Psoas muscle (tissue), 7 donors: ENCODE measurements at regions not wholly inside any gene's neighbourhood (a gene's known extent, or its start where the extent isn't known, plus 50 kb on each side); places are given as distances from the start of the nearest gene placed in this dataset.
"Not testable (repeated sequence)": the region's sequence is repeated elsewhere in the genome, so short reads cannot be mapped to it uniquely, and the experiment has no call there.

Experiments used
- ATAC-seq, 4 donors: fragments of 200-7000 bp; cut with Tn5 transposase; one replicate each; pipeline ENCODE4 v1.9.1; 2020; ENCODE audit warnings: moderate library complexity in 3 of 4, mild to moderate bottlenecking in 2 of 4
- DNase-seq, 2 donors: peaks; one replicate each; pipeline ENCODE4 v3.0.0-alpha.2; 2020
- H3K27ac ChIP-seq: fragments of 200-600 bp; one replicate; pipeline ENCODE4 v1.8.0; 2022
- H3K27me3 ChIP-seq, 3 donors: fragments of 200-600 bp in 1 of 3; one replicate each; pipeline versions ENCODE4 v1.6.1 to v1.8.0; 2013 to 2022; ENCODE audit warnings: low read length in 2 of 3, mild to moderate bottlenecking in 2 of 3, moderate library complexity in 1 of 3; ENCODE audit not compliant: insufficient read depth in 3 of 3
- H3K36me3 ChIP-seq, 2 donors: fragments of 200-600 bp in 1 of 2; one replicate each; pipeline versions ENCODE4 v1.6.1 to v1.8.0; 2013 to 2022; ENCODE audit warnings: low read depth in 1 of 2, mild to moderate bottlenecking in 1 of 2, moderate library complexity in 1 of 2; ENCODE audit not compliant: insufficient read depth in 1 of 2
- H3K4me1 ChIP-seq: fragments of 200-600 bp; one replicate; pipeline ENCODE4 v1.8.0; 2022
- H3K4me3 ChIP-seq: fragments of 200-600 bp; one replicate; pipeline ENCODE4 v1.8.0; 2022; ENCODE audit warnings: mild to moderate bottlenecking
- H3K9me3 ChIP-seq: fragments of 200-600 bp; one replicate; pipeline ENCODE4 v1.8.0; 2022
- WGBS, 3 donors: extraction: QIAGEN DNeasy Blood & Tissue Kit; methylation state at CpG; one replicate each; pipeline versions ENCODE4 v1.1.6 to v1.1.7; 2013; 5-methylcytosine and 5-hydroxymethylcytosine counted together
- intact Hi-C, 2 donors: fragments of 100-400 bp; cut with DNase I; formaldehyde crosslinking; loops; one replicate each; pipeline versions ENCODE4 v1.11.0 to v1.14.2; 2022
- TF ChIP-seq, protein P1 (sequence below): fragments of 200-600 bp; IDR thresholded peaks from one replicate; pipeline ENCODE4 v1.8.0; 2022; ENCODE audit warnings: antibody characterized with exemption
- donor health status: healthy with polysubstance abuse.
- donor health status: DM: no; HTN: no; CAD: no; lungs with moderate emphysema.
- donor health status: Bipolar disorder and iron deficiency.
- donor health status: healthy.
- donor health status: DM: yes; HTN: yes; CAD: no.
- donor health status: DM: no; HTN: no; CAD: no.
- donor health status: DM: yes; HTN: yes; CAD: no.

DNA sequence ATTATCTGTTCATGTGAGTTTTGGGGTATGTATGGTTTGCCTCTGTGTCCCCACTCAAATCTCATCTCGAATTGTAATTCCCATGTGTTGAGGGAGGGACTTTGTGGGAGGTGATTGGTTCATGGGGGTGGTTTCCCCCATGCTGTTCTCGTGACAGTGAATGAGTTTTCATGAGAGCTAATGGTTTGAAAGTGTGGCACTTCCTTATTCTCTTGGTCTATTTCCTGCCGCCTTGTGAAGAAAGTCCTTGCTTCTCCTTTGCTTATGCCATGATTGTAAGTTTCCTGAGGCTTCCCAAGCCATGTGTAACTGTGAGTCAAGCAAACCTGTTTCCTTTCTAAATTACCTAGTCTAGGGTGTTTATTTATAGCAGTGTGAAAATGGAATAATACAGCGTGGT is 128.1 kb upstream of the HS3ST4 start:
- Histone ChIP-seq H3K27ac (no peak overlapping the region), H3K27me3 (no peaks in the 10 kb centered on the region), H3K36me3 (no peaks in the 10 kb centered on the region), H3K4me1 (no peaks in the 10 kb centered on the region), H3K4me3 (no peak overlapping the region), H3K9me3 (peaks cover 8% of the 10 kb centered on the region)
- DNase-seq (no peak), ATAC-seq (no peak)
- intact Hi-C loops, result no loop called here
- WGBS, 3 donors, result 44 to 55% (median 53%) methylated on average over 4 of the region's 4 CpGs
- TF ChIP-seq, protein P1, sequence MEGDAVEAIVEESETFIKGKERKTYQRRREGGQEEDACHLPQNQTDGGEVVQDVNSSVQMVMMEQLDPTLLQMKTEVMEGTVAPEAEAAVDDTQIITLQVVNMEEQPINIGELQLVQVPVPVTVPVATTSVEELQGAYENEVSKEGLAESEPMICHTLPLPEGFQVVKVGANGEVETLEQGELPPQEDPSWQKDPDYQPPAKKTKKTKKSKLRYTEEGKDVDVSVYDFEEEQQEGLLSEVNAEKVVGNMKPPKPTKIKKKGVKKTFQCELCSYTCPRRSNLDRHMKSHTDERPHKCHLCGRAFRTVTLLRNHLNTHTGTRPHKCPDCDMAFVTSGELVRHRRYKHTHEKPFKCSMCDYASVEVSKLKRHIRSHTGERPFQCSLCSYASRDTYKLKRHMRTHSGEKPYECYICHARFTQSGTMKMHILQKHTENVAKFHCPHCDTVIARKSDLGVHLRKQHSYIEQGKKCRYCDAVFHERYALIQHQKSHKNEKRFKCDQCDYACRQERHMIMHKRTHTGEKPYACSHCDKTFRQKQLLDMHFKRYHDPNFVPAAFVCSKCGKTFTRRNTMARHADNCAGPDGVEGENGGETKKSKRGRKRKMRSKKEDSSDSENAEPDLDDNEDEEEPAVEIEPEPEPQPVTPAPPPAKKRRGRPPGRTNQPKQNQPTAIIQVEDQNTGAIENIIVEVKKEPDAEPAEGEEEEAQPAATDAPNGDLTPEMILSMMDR, result no peak

DNA sequence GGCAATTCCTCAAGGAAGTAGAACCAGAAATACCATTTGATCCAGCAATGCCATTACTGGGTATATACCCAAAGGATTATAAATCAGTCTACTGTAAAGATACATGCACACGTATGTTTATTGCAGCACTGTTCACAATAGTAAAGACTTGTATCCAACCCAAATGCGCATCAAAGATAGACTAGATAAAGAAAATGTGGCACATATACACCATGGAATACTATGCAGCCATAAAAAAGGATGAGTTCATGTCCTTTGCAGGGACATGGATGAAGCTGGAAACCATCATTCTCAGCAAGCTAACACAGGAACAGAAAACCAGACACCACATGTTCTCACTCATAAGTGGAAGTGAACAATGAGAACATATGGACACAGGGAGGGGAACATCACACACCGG is 130.0 kb upstream of the HS3ST4 start:
- intact Hi-C loops, H3K9me3 ChIP-seq, H3K36me3 ChIP-seq, H3K4me1 ChIP-seq, DNase-seq, H3K27ac ChIP-seq, H3K4me3 ChIP-seq, H3K27me3 ChIP-seq, ATAC-seq: not testable (repeated sequence)
- 93 to 95% (median 93%) methylated on average over 3 of the region's 3 CpGs for WGBS, 3 donors

DNA sequence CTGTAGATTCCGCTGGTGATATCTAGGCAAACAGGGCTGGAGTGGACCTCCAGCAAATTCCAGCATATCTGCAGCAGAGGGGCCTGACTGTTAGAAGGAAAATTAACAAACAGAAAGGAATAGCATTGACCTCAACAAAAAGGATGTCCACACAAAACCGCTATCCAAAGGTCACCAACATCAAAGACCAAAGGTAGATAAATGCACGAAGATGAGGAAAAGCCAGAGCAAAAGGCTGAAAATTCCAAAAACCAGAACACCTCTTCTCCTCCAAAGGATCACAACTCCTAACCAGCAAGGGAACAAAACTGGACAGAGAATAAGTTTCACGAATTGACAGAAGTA is 134.8 kb upstream of the HS3ST4 start:
- H3K36me3 ChIP-seq, H3K27ac ChIP-seq, H3K9me3 ChIP-seq, H3K4me3 ChIP-seq, DNase-seq, intact Hi-C loops, ATAC-seq, H3K27me3 ChIP-seq, H3K4me1 ChIP-seq: not testable (repeated sequence)
- WGBS, 3 donors, result 79 to 90% (median 83%) methylated on average over 4 of the region's 4 CpGs

DNA sequence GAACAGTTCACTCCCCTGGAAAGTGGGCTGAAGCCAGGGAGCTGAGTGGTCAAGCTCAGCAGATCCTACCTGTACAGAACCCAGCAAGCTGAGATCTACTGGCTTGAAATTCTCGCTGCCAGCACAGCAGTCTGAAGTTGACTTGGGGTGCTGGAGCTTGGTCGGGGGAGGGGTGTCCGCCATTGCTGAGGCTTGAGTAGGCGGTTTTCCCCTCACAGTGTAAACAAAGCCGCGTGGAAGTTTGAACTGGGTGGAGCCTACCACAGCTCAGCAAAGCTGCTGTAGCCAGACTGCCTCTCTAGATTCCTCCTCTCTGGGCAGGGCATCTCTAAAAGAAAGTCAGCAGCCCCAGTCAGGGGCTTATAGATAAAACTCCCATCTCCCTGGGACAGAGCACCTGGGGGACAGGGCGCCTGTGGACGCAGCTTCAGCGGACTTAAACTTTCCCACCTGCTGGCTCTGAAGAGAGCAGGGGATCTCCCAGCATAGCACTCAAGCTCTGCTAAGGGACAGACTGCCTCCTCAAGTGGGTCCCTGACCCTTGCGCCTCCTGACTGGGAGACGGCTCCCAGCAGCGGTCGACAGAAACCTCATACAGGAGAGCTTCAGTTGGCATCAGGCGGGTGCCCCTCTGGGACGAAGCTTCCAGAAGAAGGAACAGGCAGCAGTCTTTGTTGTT is 135.3 kb upstream of the HS3ST4 start:
- ATAC-seq, H3K36me3 ChIP-seq, H3K27ac ChIP-seq, intact Hi-C loops, H3K9me3 ChIP-seq, H3K4me1 ChIP-seq, H3K4me3 ChIP-seq, DNase-seq, H3K27me3 ChIP-seq: not testable (repeated sequence)
- WGBS, 3 donors, result 80 to 90% (median 86%) methylated on average over 15 of the region's 15 CpGs

DNA sequence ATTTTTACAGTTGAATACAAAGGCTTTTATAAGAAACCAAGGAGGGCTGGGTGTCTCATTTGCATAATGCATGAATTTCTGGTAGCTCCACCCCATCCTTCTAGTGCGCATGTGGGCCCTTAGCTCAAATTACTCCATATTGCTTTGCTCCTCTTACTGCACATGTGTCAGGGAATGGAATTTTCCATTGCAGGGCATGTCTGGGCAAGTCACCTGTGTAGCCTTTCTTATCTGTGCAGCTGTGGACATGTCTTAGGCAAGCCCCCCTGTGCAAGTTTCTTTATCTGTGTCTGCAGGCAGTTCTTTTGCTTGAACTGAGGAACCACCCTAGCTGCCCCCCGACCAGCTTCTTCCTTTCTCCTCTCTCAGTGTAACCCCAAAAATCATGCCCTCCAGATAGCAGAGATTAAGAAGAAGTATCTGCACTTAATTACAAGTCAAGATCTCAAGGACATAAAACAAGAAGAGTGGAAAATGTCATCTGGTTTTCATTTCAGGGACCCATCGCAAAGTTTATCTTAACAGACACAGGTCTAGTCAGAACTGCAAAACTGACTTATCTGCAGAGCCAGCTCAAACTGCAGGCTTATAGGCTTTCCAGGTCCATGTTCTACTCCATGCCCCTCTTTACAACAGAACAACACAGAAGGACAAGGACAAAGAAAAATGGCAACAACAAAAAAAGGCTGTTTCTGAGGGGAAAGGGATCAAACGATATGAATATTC is 137.9 kb upstream of the HS3ST4 start:
- no peak for ATAC-seq

DNA sequence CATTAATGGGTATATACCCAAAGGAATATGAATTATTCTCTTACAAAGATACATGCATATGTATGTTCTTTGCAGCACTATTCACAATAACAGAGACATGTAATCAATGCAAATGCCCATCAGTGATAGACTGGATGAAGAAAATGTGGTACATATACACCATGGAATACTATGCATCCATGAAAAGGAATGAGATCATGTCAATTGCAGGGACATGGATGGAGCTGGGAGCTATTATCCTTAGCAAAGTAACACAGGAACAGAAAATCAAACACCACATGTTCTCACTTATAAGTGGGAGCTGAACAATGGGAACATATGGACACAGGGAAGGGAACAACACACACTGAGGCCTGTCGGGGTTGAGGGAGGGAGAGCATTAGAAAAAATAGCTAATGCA is 141.1 kb upstream of the HS3ST4 start:
- intact Hi-C loops, result no loop called here
- no peak for ATAC-seq

More for the DNA sequence above, 137.9 kb upstream of the HS3ST4 start:
- Histone ChIP-seq H3K4me3 (no peak overlapping the region), H3K27me3 (no peaks in the 10 kb centered on the region), H3K27ac (no peak overlapping the region), H3K36me3 (no peaks in the 10 kb centered on the region), H3K9me3 (no peaks in the 10 kb centered on the region), H3K4me1 (no peaks in the 10 kb centered on the region)
- WGBS, 3 donors, result 74 to 81% (median 77%) methylated on average over 4 of the region's 4 CpGs
- no peak for DNase-seq
- intact Hi-C loops, result no loop called here
- TF ChIP-seq, protein P1, result no peak

More for the DNA sequence above, 141.1 kb upstream of the HS3ST4 start:
- no peak overlapping the region for H3K27ac ChIP-seq
- H3K4me3 ChIP-seq, result no peak overlapping the region
- no peak for DNase-seq
- WGBS, 3 donors, result 77 to 95% (median 81%) methylated on average over 1 of the region's 1 CpG
- H3K4me1 ChIP-seq, result no peaks in the 10 kb centered on the region
- H3K36me3 ChIP-seq, result no peaks in the 10 kb centered on the region
- TF ChIP-seq, protein P1, result no peak
- no peaks in the 10 kb centered on the region for H3K27me3 ChIP-seq
- no peaks in the 10 kb centered on the region for H3K9me3 ChIP-seq
